GM19397 (cell line): ENCODE measurements at regions not wholly inside any gene's neighbourhood (a gene's known extent, or its start where the extent isn't known, plus 50 kb on each side); places are given as distances from the start of the nearest gene placed in this dataset.
A peak's percentile ranks its signal among the peaks of the same experiment; 100 is the strongest.

Source experiments
- ATAC-seq: cut with Tn5 transposase; IDR thresholded peaks from one replicate; pipeline ENCODE4 v1.9.1; 2021; ENCODE audit warnings: mild to moderate bottlenecking, moderate library complexity; ENCODE audit not compliant: unreplicated experiment

DNA sequence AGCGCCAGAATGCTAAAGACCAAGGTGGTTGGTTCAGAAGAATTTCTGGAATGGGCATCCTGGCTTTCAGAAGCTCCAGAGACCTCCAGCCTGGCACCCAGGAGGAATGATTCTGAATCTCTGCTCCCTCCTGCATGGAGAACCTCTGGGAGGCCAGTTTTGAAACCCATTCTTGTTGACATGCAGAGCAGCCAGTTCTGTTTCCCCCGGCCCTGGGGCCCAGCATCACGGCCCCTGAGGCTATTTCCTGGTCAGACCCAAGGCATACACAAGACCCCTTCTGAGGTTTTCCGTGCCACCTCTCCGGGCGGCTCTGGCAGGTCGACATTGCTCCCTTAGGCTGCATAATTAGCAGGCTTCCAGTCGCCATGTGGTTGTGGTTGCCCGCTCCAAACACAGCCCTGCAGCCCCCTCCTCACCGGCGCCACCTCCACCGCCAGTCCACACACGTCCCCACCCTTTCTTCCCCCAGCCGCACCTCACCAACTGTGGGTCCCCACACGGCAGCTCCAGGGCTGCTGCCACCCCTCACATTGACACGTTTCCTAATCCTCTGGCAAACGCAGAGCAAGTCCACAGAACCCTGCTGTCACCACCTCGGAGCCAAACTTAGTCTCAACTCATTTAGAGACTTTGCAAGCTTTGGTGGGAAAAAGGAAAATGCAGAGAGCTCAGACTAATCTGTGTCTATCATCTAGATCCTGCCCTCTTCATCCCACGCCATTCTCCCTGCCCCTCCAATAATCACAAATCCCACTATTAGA is 367.1 kb downstream of the SOX9 start:
- no peak for ATAC-seq

DNA sequence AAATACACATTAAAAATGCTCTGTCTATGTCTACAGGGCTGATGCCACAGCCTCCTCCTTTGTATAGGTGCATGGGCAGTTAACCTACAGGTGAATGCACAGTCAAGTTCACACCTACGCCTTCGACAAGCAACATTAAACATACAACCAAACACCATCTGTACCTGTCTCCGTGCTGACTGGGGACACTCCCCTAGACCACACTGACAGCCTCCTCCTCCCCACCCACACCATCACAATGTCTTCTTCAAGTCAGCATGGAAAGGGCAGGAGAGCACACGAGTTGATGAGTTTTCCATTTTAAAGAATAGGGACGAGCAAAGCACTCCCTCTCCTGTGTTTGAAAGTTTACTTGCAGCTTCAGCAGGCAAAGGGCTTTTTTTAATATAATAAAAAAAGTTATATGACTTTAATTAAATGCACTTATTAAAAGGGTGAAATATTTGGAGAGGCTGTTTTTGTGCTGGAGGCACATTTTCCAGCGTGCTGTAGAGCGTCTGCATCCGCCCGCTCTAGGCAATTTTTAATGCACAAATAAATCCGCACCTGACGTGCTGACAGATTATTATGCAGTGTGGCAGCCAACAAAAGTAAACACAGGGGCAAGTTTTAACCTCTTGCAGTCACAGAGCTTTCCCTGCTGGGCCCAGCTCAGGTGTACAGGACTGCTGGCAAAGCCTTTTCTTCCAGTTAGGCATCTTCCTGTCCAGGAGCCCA is 367.9 kb downstream of the SOX9 start:
- ATAC-seq: no peak

DNA sequence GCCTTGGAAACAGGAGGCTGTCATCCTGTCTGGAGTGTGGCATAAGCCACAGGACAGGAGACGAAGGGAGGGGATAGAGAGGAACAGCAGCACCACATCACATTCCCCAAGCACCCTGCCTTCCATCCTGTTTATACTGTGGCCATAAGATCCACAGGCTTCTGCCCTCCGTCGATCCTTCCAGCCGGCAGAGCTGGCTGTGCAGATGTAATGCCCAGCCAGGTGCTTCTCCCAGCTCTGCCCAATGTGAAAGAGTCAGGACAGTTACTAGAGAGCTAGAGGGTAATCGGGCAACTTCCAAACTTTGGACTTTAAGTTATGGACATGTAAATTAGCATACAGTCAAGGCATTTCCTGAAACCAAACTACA is 368.4 kb downstream of the SOX9 start:
- no peak for ATAC-seq

DNA sequence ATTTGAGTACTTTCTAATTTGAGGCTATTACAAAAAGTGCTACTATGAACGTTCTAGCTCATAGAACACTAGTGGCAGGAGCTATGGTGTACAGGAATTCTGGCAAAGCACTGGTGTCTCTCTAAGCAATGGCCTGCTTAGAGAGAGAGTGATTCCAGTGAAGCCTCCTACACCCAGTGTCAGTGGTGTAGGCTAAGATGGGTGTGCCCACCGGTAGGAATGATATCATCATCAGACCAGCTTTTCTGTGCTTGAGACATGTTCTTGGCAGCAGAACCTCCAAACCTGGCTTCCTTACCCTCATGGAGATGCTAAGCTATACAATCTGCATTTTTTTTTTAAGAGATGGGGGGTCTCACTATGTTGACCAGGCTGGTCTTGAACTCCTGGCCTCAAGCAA is 370.3 kb downstream of the SOX9 start:
- no peak for ATAC-seq

DNA sequence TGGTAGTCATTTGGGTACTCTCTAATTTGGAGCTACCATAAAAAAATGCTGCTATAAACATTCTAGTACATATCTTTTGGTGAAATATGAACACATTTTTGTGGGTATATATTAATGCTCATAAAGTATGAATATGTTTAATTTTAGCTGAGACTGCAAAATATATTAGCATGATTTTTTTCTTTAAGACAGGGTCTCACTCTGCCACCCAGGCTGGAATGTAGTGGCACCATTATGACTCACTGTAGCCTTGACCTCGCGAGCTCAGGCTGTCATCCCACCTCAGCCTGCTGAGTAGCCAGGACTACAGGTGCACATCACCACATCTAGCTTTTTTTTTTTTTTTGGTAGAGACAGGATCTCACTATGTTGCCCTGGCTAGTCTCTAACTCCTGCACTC is 371.7 kb downstream of the SOX9 start:
- ATAC-seq: no peak

DNA sequence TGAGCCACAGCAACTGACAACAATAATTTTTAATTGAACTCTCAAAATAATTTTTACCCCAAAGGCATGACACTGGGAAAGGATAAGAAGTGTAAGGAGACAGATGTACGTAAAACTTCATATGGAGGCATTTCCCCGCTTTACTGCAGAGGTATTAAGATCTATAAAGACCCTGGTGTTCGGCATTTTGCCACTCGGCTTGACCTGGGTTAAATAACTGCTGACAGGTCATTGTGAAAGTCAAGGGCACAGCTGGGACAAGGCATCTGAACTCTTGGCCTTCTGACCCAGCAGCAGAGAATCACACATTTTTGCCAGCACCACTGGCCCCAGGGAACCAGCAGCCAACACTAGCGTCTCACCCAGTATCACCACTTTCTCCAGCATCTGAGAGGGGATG is 372.1 kb downstream of the SOX9 start:
- ATAC-seq: no peak

DNA sequence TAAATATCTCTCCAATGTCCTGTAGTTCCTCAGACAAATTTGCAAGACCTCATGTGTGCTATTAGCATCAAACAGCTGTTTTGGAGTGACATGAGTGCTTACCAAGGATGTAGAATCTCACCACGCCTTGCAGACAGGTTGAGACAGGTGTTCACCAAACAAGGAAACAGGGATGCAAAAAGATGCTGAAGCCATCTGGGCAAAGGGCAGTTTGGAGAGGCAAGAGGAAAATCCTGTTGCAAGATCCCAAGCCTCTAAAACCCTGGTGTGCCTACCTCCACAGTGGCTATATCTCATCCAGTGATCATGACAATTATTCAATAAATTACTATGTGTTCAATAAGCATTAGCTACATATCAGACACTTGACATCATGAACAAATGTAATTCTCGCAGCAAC is 373.7 kb downstream of the SOX9 start:
- ATAC-seq: no peak

DNA sequence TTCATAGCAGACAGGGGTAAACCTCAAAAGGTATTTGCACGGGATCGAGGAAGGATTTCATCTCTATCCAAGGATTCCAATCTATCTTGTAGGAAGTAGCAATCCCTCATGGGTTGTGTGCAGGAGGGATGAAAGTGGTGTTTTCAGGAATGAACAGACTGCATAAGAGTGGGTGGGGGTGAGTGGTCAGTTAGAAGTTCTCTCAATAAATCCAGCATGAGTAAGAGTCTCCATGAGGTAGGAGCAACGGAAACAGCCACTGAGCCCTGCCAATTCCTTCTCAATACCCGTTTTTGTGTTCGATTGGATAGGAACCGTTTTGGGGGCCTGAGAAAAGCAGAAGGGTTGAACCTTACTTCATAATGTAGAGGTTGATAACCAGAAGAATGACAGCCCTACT is 375.6 kb downstream of the SOX9 start:
- ATAC-seq: no peak

DNA sequence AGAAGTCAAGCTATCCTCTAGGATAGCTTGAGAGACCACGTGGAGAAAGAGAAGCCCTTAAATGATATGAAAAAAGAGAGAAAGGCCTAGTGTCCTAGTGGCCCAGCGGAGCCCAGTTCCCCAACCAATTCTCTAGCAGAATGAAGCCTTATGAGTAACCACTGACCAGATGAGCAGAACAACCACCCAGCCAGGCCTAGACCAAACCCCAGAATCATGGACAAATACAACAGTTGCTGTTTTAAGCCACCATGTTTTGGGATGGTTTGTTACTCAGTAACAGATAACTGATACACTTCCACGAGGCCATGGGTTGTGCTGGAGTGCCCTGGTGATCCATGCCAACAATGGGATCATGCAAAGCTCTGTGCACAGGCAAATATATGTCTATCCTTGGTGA is 377.1 kb downstream of the SOX9 start:
- ATAC-seq: no peak

DNA sequence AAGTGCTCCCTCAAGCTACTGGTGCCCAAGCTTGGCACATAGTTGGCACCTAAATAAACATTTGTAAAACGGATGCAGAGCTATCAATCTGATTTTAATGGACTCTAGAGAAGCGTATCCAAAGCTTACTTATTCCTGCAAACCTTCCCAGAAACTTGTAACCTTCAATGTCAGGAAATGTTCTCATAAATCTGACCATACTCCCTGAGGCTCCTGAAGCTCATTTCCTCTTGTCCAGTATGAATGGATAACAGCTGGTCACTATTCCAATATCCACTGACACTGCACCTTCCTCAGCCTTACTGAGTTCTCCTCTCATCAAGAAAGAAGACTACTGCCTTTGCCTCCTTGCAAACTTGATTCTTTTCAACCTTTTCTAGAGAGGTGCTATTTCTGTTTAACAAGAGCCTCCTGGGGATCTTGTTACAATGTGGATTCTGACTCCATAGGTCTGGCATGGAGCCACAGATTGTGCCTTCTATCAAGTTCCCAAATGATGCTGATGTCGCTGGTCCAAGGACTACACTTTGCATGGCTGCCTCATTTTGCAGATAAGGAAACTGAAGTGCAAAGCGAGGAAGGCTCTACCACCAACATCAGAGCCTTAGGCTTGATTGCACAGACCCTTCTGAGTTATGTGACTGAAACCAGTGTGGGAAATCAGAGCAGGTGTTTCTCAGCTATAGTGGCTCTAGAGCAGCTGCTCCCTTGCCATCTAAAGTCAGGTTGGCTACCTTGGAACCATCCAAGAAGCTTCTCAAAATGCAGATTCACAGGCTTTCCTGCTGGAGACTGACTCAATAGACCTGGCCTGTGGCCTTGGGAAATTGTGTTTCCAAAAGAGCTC is 377.8 kb downstream of the SOX9 start:
- peak; percentile 86 for ATAC-seq

DNA sequence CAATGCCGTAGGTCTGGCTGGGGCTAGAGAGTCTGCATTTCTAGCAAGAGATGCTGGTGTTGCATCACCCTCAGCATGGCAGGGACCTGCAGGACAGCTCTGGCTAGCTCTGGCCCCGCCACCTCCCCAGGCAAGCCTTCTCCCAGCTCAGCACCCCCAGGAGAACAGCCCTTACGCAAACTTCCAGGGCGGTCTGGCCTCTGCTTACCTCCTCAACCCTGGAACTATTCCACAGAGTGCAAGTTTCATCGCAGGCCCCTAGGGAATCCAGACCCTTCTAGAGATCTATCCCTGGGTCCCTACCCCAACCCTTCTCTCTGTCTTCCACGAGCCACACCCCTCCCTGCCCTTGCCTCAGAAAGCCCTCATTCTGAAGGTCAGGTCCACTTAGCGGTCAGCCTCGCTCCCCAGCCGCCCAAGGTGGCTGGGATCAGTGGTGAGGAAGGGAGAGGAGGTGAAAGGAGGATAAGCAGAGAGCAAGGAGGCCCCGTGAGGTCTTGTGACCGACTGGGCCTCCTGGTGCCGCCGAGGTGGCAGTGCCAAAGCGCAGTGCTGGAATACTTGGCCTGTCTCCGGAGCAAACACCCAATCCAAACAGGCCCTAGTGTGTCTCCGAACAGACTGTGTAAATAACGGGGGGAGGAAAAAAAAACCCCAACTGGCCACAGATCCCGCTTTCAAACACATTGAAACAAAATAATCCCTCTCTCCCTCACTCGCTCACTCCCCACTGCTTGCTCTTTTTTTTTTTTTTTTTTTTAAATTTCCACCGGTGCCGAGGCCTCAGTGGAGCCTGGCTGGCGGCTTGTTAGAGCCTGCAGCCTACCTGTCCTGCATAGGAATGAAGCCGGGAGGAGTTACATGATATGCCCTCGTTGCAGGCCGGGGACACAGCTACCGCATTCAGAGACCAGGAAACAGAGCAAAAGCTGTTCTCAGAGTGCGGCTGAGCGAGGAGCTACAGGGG is 380.9 kb downstream of the SOX9 start:
- no peak for ATAC-seq

DNA sequence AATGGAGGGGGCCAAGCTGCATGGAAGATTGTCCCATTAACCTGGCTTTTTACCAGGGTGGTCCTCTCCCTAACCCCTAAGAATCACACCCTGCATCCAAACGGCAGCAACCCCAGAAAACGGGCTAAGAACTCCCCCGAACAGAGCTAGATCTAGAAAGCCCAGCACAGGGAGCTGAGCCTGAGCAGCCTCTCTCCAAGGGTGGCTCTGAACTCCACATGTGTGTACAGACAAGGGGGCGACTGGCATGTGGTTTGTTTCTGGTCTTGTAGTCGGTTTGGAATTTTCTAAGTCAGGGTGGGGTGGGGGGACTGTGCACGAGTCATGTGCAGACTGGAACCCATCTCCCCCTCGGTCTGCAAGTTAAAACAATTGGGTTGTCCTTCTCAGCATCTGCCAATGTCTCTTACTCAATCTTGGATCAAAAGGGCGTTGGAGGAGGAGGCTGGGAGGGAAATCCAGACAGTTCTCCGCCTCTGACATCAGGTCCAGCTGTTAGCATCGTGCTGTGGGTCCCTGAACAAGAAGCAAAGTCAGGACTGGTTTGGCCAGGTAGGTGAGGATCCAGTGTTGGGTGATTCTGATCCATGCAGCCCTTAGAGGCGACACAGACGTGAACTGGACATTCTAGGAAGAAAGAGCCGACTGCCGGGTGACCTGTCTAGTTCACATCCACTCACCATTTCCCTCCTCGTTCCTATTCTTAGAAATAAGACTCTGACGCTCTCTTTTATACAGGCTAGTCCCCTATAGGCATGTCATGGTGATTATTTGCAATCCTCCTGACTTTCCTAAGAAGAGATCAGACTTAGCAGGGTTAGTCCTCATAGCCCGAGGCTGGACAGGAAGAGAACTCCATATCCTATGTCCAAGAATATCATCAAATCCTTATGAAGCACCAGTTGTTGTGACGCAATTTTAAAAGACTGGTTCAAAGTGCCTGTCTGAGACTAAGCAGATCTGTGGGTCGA is 381.8 kb downstream of the SOX9 start:
- ATAC-seq: no peak

DNA sequence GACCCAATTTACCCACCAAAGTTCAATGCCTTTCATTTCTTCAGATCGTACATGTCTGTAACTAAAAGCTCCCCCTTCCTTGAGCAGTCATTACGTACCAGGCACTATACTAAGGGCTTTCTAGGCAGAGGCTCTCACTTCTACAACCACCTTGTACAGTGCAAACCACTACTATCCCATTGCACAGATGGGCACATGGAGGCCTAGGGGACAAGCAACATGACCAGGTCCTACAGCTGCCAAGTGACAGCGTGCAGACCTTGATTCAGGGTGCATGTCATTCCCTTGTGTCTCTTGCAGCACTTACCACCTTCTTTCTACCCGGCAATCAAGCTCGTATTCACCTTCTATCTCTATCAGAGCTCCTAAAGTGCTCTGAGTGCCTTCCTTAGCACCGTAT is 382.7 kb downstream of the SOX9 start:
- no peak for ATAC-seq

DNA sequence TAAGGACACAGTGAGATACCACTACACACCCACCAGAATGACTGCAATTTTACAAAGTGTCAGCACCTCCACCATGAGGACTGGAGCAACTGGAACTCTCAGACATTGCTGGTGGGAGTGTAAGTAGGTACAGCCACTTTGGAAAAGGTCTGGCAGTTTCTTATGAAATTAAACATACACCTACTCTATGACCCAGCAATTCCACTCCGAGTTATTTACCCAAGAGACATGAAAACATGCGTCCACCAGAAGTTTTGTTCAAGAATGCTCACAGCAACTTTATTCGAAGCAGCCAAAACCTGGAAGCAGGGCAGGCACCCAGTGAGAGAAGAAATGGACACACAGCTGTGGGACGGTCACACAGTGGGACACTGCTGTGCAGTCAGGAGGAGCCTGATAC is 384.0 kb downstream of the SOX9 start:
- ATAC-seq: no peak

DNA sequence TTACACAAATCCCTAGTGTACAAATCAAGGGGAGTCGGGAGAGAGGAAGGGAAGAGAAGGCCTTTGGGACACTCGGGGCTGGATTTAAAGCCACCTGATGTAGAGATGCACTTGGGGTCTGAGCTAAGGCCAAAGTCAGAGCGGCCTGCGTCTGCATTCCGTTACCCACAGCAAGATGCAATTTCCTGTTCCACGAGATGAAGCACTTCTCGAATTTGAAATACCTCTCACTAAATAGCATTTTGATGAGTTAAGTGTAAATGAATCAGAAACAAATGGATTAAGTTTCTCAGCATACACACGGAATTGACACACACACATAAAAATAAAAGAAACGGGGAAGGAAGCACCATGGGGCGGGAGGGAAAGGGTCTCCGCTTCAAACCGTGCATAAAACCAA is 386.0 kb downstream of the SOX9 start:
- ATAC-seq: no peak

DNA sequence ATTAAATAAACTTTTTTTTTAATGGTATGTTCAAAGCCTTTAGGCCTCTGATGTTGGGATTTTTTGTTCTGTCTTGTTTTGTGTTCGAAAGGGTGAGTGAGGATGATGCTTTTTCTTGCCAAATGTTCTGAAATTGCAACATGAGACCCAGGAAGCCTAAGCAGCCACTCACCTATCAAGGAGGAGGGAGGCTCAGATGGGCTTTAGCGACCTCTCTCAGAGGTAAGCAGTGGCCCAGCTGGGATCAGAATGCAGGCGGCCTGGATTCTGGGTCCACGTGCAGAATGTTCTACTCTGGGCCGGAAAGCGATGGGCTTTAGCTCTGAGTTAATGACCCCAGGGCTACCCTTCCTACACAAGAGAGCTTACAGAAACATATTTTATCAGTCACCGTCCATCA is 386.6 kb downstream of the SOX9 start:
- ATAC-seq: no peak

DNA sequence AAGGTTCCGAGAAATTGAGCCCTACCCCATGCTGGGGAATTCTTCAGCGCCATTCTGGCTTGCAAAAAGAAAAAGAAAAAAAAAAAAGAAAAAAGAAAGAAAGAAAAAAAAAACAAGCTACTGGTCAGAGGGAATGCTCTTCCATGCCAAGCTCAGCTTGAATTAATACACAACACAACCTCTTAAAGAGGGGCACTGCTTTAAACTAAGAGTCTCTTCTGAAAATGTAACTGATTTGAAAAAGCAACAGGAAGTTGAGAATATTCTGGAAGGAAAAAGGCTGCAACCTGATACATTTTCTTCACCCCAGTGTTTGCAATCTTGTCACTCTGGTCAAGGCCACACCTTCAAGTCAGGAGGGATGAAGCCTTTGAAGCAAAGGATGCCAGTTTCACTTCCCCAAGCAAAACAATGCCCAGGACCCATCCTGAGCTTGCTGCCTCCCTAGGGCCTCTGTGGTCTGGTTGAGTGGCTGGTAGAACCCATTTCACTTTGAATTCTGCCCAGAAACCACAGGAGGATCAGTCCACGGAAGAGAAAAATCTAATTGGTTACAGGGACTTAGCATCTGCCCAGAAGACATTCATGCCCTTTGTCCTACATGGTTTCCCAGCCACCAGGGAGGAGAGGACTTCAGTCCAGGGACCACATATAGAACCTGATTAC is 389.7 kb downstream of the SOX9 start:
- ATAC-seq: peak; percentile 70

DNA sequence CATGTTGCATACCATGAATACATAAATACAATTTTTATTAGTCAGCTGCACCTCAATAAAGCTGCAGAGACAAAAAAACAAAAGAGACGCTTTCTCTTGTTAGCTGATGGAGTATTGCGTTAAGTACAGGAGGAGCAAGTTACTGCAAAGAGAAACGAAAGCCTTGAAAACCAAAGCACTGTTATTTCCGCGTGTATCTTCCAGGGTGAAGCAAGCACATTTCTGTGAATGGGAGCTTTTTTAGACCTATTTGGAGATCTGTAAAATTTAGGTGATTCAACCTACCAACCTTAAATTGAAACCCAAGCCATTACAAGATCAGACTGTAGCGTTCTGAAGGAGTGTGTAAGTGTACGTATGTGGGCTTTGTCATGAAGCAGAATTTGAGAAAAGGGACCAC is 390.4 kb downstream of the SOX9 start:
- ATAC-seq: no peak

DNA sequence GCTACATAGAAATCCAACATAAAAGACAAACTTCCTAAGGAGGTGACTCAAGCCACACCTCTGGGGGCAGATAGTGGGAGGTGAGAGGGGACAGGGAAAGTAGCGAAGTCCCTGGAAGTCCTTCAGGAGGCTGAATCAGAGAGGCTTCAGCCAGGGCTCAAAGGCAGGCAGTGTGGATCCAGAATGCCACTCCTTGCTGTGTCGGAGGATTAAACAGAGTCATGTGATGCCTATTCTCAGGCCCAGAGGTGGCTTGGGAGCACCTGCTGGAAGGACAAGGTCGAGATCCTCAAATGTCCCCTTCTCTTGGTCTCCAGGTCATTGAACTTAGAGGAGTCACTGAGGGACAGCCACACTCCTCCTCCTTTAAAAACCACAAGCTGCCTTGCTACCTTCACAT is 391.1 kb downstream of the SOX9 start:
- no peak for ATAC-seq
